ENCODE measurements at regions not wholly inside any gene's neighbourhood (a gene's known extent, or its start where the extent isn't known, plus 50 kb on each side); places are given as distances from the start of the nearest gene placed in this dataset.

- H3K9me3 Mint-ChIP-seq, result no peaks in the 10 kb centered on the region
- ChIA-PET POLR2A (no interaction called here), CTCF (interaction anchor here (0.8 kb wide), 1 partner anchor 72 kb away, joined by 3 read pairs; no protein-coding TSS in a partner anchor)
- no peak for DNase-seq (ENCODE audit: low spot score)
- H3K4me1 Mint-ChIP-seq, result no peaks in the 10 kb centered on the region
- no peak overlapping the region for H3K4me3 Mint-ChIP-seq
- no peak overlapping the region for H3K27ac Mint-ChIP-seq
- no peaks in the 10 kb centered on the region for H3K36me3 Mint-ChIP-seq
- no peak for TF ChIP-seq ZNF317 (CRISPR knock-in tag; IDR thresholded peaks at IDR 0.05; ENCODE audit: borderline replicate concordance, low read depth)
- no peak for TF ChIP-seq SOX15 (CRISPR knock-in tag; IDR thresholded peaks at IDR 0.05)
- TF ChIP-seq PRRX2 (CRISPR knock-in tag; IDR thresholded peaks at IDR 0.05), result no peak
- TF ChIP-seq, protein P1, sequence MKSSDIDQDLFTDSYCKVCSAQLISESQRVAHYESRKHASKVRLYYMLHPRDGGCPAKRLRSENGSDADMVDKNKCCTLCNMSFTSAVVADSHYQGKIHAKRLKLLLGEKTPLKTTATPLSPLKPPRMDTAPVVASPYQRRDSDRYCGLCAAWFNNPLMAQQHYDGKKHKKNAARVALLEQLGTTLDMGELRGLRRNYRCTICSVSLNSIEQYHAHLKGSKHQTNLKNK (CRISPR knock-in tag; IDR thresholded peaks at IDR 0.05), result no peak
- no peak for TF ChIP-seq ATF6 (CRISPR knock-in tag; IDR thresholded peaks at IDR 0.05)
- TF ChIP-seq, protein P2, sequence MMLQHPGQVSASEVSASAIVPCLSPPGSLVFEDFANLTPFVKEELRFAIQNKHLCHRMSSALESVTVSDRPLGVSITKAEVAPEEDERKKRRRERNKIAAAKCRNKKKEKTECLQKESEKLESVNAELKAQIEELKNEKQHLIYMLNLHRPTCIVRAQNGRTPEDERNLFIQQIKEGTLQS (CRISPR knock-in tag; conservative IDR thresholded peaks at IDR 0.05), result no peak
- TF ChIP-seq NR2C2 (CRISPR knock-in tag; IDR thresholded peaks at IDR 0.05), result no peak
- no peak for ATAC-seq
- H3K27me3 Mint-ChIP-seq (ENCODE audit: low read depth), result no peaks in the 10 kb centered on the region
These were observed 185.2 kb upstream of the DGKB start for GRCh38 chr7:15087771-15088170.

- Mint-ChIP-seq H3K36me3 (no peaks in the 10 kb centered on the region), H3K27ac (no peak overlapping the region), H3K27me3 (ENCODE audit: low read depth) (no peaks in the 10 kb centered on the region), H3K9me3 (no peaks in the 10 kb centered on the region), H3K4me1 (no peaks in the 10 kb centered on the region), H3K4me3 (no peak overlapping the region)
- ChIA-PET CTCF (interaction anchor here (0.7 kb wide), 1 partner anchor 650 kb away, joined by 3 read pairs; no protein-coding TSS in a partner anchor), POLR2A (no interaction called here)
- DNase-seq (ENCODE audit: low spot score) (no peak), ATAC-seq (no peak)
- TF ChIP-seq ZNF423 (CRISPR knock-in tag; IDR thresholded peaks at IDR 0.05) (no peak), MXD4 (CRISPR knock-in tag; IDR thresholded peaks at IDR 0.05; ENCODE audit: borderline replicate concordance) (no peak), ESRRA (CRISPR knock-in tag; IDR thresholded peaks at IDR 0.05; ENCODE audit: borderline replicate concordance) (no peak), ZNF396 (CRISPR knock-in tag; IDR thresholded peaks at IDR 0.05; ENCODE audit: borderline replicate concordance) (no peak), HMGXB4 (CRISPR knock-in tag; IDR thresholded peaks at IDR 0.05) (no peak), ZNF281 (CRISPR knock-in tag; IDR thresholded peaks at IDR 0.05) (no peak), ZNF219 (CRISPR knock-in tag; IDR thresholded peaks at IDR 0.05; ENCODE audit: borderline replicate concordance) (no peak), ATF1 (CRISPR knock-in tag; IDR thresholded peaks at IDR 0.05) (no peak), ZNF512 (CRISPR knock-in tag; IDR thresholded peaks at IDR 0.05; ENCODE audit: borderline replicate concordance) (no peak), FOXP4 (CRISPR knock-in tag; IDR thresholded peaks at IDR 0.05) (no peak), MYBL2 (CRISPR knock-in tag; IDR thresholded peaks at IDR 0.05) (no peak), RORB (CRISPR knock-in tag; IDR thresholded peaks at IDR 0.05) (no peak)
- TF ChIP-seq, protein P3, sequence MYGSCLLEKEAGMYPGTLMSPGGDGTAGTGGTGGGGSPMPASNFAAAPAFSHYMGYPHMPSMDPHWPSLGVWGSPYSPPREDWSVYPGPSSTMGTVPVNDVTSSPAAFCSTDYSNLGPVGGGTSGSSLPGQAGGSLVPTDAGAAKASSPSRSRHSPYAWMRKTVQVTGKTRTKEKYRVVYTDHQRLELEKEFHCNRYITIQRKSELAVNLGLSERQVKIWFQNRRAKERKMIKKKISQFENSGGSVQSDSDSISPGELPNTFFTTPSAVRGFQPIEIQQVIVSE (CRISPR knock-in tag; IDR thresholded peaks at IDR 0.05; ENCODE audit: borderline replicate concordance), result no peak
These were observed 184.3 kb upstream of the DGKB start for GRCh38 chr7:15086862-15087261.
